ENCODE measurements at regions not wholly inside any gene's neighbourhood (a gene's known extent, or its start where the extent isn't known, plus 50 kb on each side); places are given as distances from the start of the nearest gene placed in this dataset.

DNA sequence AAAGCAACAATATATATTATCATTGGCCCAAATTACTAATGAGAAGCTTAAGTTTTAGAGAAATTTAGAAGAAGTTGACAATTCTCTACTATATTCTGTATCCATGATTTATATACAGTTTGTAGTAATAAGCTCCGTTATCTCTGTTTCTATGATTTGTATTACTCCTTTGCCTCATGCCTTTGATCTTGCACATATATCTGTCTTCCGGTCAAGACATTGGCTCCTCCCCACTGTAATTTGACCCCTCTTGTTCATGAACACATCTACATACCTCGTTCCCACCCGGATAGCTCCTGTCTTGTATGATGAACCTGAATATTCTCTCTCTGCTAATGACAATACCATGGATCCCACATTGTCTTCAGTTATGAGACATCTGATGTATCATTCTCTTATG lies 581.0 kb upstream of the RGS18 start:
- H3K36me3 Mint-ChIP-seq (ENCODE audit: low read depth): no peaks in the 10 kb centered on the region
- peaks cover 5% of the 10 kb centered on the region for H3K4me1 Mint-ChIP-seq
- H3K9me3 Mint-ChIP-seq: no peaks in the 10 kb centered on the region
- no peak for DNase-seq (ENCODE audit: low read depth, low spot score)
- H3K27ac Mint-ChIP-seq (ENCODE audit: unreplicated experiment): no peak overlapping the region
- no peaks in the 10 kb centered on the region for H3K27me3 Mint-ChIP-seq (ENCODE audit: low read depth)
- TF ChIP-seq, protein P1, sequence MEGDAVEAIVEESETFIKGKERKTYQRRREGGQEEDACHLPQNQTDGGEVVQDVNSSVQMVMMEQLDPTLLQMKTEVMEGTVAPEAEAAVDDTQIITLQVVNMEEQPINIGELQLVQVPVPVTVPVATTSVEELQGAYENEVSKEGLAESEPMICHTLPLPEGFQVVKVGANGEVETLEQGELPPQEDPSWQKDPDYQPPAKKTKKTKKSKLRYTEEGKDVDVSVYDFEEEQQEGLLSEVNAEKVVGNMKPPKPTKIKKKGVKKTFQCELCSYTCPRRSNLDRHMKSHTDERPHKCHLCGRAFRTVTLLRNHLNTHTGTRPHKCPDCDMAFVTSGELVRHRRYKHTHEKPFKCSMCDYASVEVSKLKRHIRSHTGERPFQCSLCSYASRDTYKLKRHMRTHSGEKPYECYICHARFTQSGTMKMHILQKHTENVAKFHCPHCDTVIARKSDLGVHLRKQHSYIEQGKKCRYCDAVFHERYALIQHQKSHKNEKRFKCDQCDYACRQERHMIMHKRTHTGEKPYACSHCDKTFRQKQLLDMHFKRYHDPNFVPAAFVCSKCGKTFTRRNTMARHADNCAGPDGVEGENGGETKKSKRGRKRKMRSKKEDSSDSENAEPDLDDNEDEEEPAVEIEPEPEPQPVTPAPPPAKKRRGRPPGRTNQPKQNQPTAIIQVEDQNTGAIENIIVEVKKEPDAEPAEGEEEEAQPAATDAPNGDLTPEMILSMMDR (conservative IDR thresholded peaks at IDR 0.05): no peak
- H3K4me3 Mint-ChIP-seq: no peak overlapping the region

DNA sequence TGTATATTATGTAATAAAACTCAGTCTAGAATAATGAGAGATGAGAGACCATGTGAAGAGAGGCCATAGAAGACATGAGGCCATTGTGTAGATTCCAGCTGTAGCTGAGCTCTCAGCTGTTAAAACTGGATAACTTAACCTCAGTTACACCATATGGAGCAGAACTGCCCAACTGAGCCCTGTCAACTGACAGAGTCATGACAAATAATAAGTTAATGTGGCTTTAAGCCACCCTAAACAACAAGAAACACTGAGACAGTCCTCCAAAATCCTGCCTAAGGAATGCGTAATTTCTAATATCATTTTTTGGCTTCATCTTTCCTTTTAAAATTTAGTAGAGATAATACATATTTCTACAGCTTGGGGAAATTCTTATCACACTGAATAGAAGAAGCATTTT lies 580.0 kb upstream of the RGS18 start:
- Mint-ChIP-seq H3K9me3 (no peaks in the 10 kb centered on the region), H3K27me3 (ENCODE audit: low read depth) (no peaks in the 10 kb centered on the region), H3K4me1 (peaks cover 5% of the 10 kb centered on the region), H3K4me3 (no peak overlapping the region), H3K27ac (ENCODE audit: unreplicated experiment) (no peak overlapping the region), H3K36me3 (ENCODE audit: low read depth) (no peaks in the 10 kb centered on the region)
- TF ChIP-seq, protein P1 (conservative IDR thresholded peaks at IDR 0.05): no peak
- no peak for DNase-seq (ENCODE audit: low read depth, low spot score)

DNA sequence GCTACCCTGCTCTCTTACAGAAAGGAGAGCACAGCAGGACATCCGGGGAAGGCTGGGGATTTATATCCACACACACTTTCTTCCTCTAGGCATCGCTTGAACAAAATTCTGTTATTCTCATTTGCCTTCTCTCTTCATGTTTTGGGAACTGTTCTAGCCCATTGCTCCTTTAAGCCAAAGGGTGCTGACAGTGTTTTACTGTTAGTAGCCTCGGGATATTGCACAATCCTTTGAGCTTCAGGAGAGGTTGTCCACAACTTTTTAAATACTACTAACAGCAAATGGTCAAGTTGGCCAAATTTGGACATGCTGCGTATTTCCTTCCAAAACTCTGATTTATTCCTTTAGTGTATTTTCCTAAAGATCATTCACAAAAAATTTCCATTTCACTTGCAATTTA lies 579.2 kb upstream of the RGS18 start:
- TF ChIP-seq, protein P1 (conservative IDR thresholded peaks at IDR 0.05): no peak
- Mint-ChIP-seq H3K36me3 (ENCODE audit: low read depth) (no peaks in the 10 kb centered on the region), H3K4me1 (peaks cover 5% of the 10 kb centered on the region)

DNA sequence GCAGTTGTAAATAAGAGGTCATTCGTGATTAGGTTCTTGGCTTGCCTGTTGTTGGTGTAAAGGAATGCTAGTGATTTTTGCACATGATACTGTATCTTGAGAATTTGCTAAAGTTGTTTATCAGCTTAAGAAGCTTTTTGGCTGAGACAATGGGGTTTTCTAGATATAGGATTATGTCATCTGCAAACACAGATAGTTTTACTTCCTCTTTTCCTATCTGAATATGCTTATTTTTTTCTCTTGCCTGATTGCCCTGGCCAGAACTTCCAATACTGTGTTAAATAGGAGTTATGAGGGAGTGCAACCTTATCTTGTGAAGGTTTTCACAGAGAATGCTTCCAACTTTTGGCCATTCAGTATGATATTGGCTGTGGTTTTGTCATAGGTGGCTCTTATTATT lies 576.1 kb upstream of the RGS18 start:
- H3K27ac Mint-ChIP-seq (ENCODE audit: unreplicated experiment): no peak overlapping the region
- H3K9me3 Mint-ChIP-seq: no peaks in the 10 kb centered on the region
- TF ChIP-seq, protein P1 (conservative IDR thresholded peaks at IDR 0.05): no peak
- no peaks in the 10 kb centered on the region for H3K4me1 Mint-ChIP-seq
- H3K27me3 Mint-ChIP-seq (ENCODE audit: low read depth): no peaks in the 10 kb centered on the region
- no peak for DNase-seq (ENCODE audit: low read depth, low spot score)
- H3K36me3 Mint-ChIP-seq (ENCODE audit: low read depth): no peaks in the 10 kb centered on the region
- H3K4me3 Mint-ChIP-seq: no peak overlapping the region

More for the DNA sequence above, 579.2 kb upstream of the RGS18 start:
- no peak overlapping the region for H3K27ac Mint-ChIP-seq (ENCODE audit: unreplicated experiment)
- no peaks in the 10 kb centered on the region for H3K27me3 Mint-ChIP-seq (ENCODE audit: low read depth)
- DNase-seq (ENCODE audit: low read depth, low spot score): no peak
- H3K4me3 Mint-ChIP-seq: no peak overlapping the region
- H3K9me3 Mint-ChIP-seq: no peaks in the 10 kb centered on the region

DNA sequence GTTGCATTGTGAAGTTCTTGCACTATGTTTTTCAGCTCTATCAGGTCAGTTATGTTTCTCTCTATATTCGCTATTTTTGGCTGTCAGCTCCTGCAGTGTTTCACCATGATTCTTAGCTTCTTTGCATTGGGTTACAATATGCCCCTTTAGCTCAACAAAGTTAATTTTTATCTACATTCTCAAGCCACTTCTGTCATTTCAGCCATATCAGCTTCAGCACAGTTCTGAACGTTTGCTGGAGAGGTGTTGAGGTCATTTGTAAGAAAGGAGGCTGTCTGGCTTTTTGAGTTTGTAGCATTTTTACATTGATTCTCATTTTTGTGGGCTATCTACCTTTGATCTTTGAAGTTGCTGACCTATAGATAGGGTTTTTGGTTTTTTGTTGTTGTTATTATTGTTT lies 573.2 kb upstream of the RGS18 start:
- Mint-ChIP-seq H3K4me3 (no peak overlapping the region), H3K9me3 (no peaks in the 10 kb centered on the region), H3K4me1 (no peaks in the 10 kb centered on the region), H3K27me3 (ENCODE audit: low read depth) (no peaks in the 10 kb centered on the region), H3K27ac (ENCODE audit: unreplicated experiment) (no peak overlapping the region), H3K36me3 (ENCODE audit: low read depth) (no peaks in the 10 kb centered on the region)
- DNase-seq (ENCODE audit: low read depth, low spot score): no peak
- TF ChIP-seq, protein P1 (conservative IDR thresholded peaks at IDR 0.05): no peak

DNA sequence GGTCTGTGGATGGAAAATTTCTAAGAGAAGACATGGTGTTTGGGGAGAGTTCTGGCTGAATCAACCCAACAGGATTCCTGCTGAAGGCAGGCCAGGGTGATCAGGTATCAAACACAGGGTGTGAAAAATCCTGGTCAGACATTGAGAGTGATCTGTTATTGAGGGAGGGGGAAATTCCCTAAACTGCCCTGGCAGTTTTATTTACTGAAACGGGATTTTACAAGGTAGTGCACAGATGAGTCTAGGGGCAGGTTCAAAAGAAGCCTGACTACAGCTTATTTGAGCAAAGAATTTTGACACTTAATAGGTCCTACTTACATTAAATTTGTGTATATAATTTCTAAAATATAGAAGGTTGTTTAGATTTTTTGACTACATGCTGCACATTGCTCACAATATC lies 569.4 kb upstream of the RGS18 start:
- Mint-ChIP-seq H3K4me3 (no peak overlapping the region), H3K9me3 (no peaks in the 10 kb centered on the region), H3K27ac (ENCODE audit: unreplicated experiment) (no peak overlapping the region), H3K4me1 (peaks cover 11% of the 10 kb centered on the region), H3K27me3 (ENCODE audit: low read depth) (no peaks in the 10 kb centered on the region), H3K36me3 (ENCODE audit: low read depth) (no peaks in the 10 kb centered on the region)
- TF ChIP-seq, protein P1 (conservative IDR thresholded peaks at IDR 0.05): no peak
- DNase-seq (ENCODE audit: low read depth, low spot score): no peak

Data from neural crest cell (in vitro differentiated cells).